ENCODE measurements at regions not wholly inside any gene's neighbourhood (a gene's known extent, or its start where the extent isn't known, plus 50 kb on each side); places are given as distances from the start of the nearest gene placed in this dataset.

- DNase-seq (ENCODE audit: low read depth in 1 of 2, low spot score in 2 of 2): peak in 1 of 2 experiments; percentile 75
- Histone ChIP-seq H3K9ac (replicated peaks in 1 of 4; ENCODE audit: extremely low read depth in 1 of 4, low read depth in 3 of 4, low read length in 3 of 4) (peak overlapping the region in 3 of 4 experiments; percentile 33 to 47 (median 36); a peak in 5 of 7 replicates), H3K18ac (ENCODE audit: extremely low read depth, low read length) (peak overlapping the region; percentile 81), H2AFZ (ENCODE audit: low read length) (no peak overlapping the region), H2BK12ac (ENCODE audit: low read depth, low read length) (no peak overlapping the region; the same call in 1 of the 2 replicates), H3K23ac (ENCODE audit: insufficient read length) (no peak overlapping the region), H4K91ac (replicated peaks; ENCODE audit: insufficient read length, low read length) (no peak overlapping the region), H3K27ac (ENCODE audit: low read depth, low read length) (no peak overlapping the region), H2BK20ac (ENCODE audit: low read length) (0 out of 2 replicates have a peak overlapping the region, but pooled peaks have one; percentile 52), H4K5ac (ENCODE audit: insufficient read length, low read depth, low read length) (no peak overlapping the region), H3K4me1 (replicated peaks in 1 of 4; ENCODE audit: control insufficient read depth in 3 of 4, insufficient read depth in 4 of 4, low read length in 3 of 4) (peaks cover 13 to 33% (median 24%) of the 10 kb centered on the region in 4 experiments), H3K36me3 (ENCODE audit: control insufficient read depth in 2 of 4, insufficient read depth in 4 of 4, low read length in 3 of 4) (no peaks in the 10 kb centered on the region), H3K79me2 (ENCODE audit: control insufficient read depth in 1 of 2, insufficient read depth in 2 of 2, low read length in 2 of 2) (peaks cover 0 to 21% of the 10 kb centered on the region in 2 experiments; a peak in 2 of 4 replicates), H2BK5ac (ENCODE audit: low read depth, low read length) (no peak overlapping the region; the same call in 1 of the 2 replicates), H3K56ac (replicated peaks; ENCODE audit: insufficient read length, low read depth, low read length) (no peak overlapping the region), H2AK5ac (ENCODE audit: low read depth, low read length) (no peak overlapping the region), H3K14ac (ENCODE audit: insufficient read length) (no peak overlapping the region), H2BK15ac (ENCODE audit: low read length) (0 out of 2 replicates have a peak overlapping the region, but pooled peaks have one; percentile 54), H3K9me3 (ENCODE audit: insufficient read depth in 2 of 2, low read depth in 1 of 2, low read length in 1 of 2) (no peaks in the 10 kb centered on the region), H3K23me2 (ENCODE audit: low read depth, low read length) (peaks cover 22% of the 10 kb centered on the region), H4K8ac (ENCODE audit: extremely low read depth, insufficient read depth, low read length) (no peak overlapping the region; the same call in 1 of the 2 replicates), H3K4me2 (ENCODE audit: insufficient read depth in 1 of 2, low read depth in 2 of 2, low read length in 2 of 2) (peak overlapping the region; percentile 97 to 100), H3K79me1 (ENCODE audit: low read depth, low read length) (peaks cover 6% of the 10 kb centered on the region; the same call in 1 of the 2 replicates), H3K4me3 (ENCODE audit: extremely low read depth in 1 of 4, insufficient read depth in 2 of 4, low read depth in 3 of 4, low read length in 4 of 4) (peak overlapping the region; percentile 67 to 83 (median 70)), H2BK120ac (replicated peaks; ENCODE audit: low read depth, low read length) (no peak overlapping the region), H4K20me1 (replicated peaks in 1 of 2; ENCODE audit: control insufficient read depth in 1 of 2, insufficient read depth in 2 of 2, low read length in 2 of 2) (peaks cover 8 to 15% of the 10 kb centered on the region in 2 experiments), H3K27me3 (replicated peaks in 1 of 4; ENCODE audit: control insufficient read depth in 3 of 4, extremely low read depth in 1 of 4, insufficient read depth in 3 of 4, low read length in 3 of 4) (peaks cover 0 to 22% (median 19%) of the 10 kb centered on the region in 4 experiments; a peak in 5 of 7 replicates), H3K4ac (replicated peaks; ENCODE audit: insufficient read length, low read depth, low read length) (no peak overlapping the region)
- CTCF ChIA-PET (ENCODE audit: partially characterized antibody): interaction anchor here (0.6 to 4.5 kb wide), 27 partner anchors 9 to 167 kb away, joined by 3 to 28 read pairs (median 5); no protein-coding TSS in a partner anchor
- WGBS, 2 experiments (ENCODE audit: extremely low coverage in 1 of 2, insufficient coverage in 1 of 2, insufficient read length in 1 of 2, insufficient replicate concordance in 2 of 2, low coverage in 1 of 2, low lambda C conversion rate in 2 of 2, missing lambda C conversion rate in 1 of 2): 3% methylated on average over 51 of the region's 52 CpGs; no CpG with 5 or more reads in 1 of the 2 experiments
- POLR2A ChIA-PET (ENCODE audit: partially characterized antibody): interaction anchor here (0.7 to 2.9 kb wide), 19 partner anchors 12 to 136 kb away, joined by 3 to 9 read pairs (median 3); no protein-coding TSS in a partner anchor
- FAIRE-seq: no peak
- TF ChIP-seq RNF2 (IDR thresholded peaks at IDR 0.05; ENCODE audit: borderline replicate concordance, low read depth, low read length, missing control alignments, poor library complexity, severe bottlenecking) (peak; percentile 46), SIRT6 (IDR thresholded peaks at IDR 0.05; ENCODE audit: low read length) (no peak), HDAC2 (IDR thresholded peaks at IDR 0.05; ENCODE audit: borderline replicate concordance in 1 of 2, low read depth in 2 of 2, low read length in 2 of 2) (0 out of 4 replicates have a peak, but pooled peaks of 1 of the 2 experiments have one; percentile 20), POU5F1 (IDR thresholded peaks at IDR 0.05; ENCODE audit: low read depth, low read length) (no peak), RBBP5 (IDR thresholded peaks at IDR 0.05; ENCODE audit: borderline replicate concordance, low read depth, low read length) (peak; percentile 39; the same call in 1 of the 2 replicates), KDM4A (IDR thresholded peaks at IDR 0.05; ENCODE audit: low read depth, low read length, severe bottlenecking) (no peak), E2F6 (IDR thresholded peaks at IDR 0.05) (peak; percentile 4; the same call in 1 of the 2 replicates), SIN3A (conservative IDR thresholded peaks at IDR 0.05 in 1 of 2, IDR thresholded peaks at IDR 0.05 in 1 of 2; ENCODE audit: low read depth in 1 of 2, low read length in 2 of 2) (peak in 1 of 2 experiments; percentile 60; a peak in 1 of 4 replicates)
Observed at GRCh38 chr1:201648907-201649721, 110.2 kb downstream of the NAV1 start.

All from H1 (cell line).